DMS53 treated with DMSO at 0.1 percent for 48 hours (cell line): ENCODE measurements at regions not wholly inside any gene's neighbourhood (a gene's known extent, or its start where the extent isn't known, plus 50 kb on each side); places are given as distances from the start of the nearest gene placed in this dataset.

Experiments
- DNase-seq: peaks from one replicate; lab custom pipeline; 2025; ENCODE audit not compliant: unreplicated experiment; lab: John Stamatoyannopoulos, UW

- DNase-seq = no peak
Measured at GRCh38 chr2:212638694-212639093, 100.1 kb upstream of the ERBB4 start.

GRCh38 chr2:212628586-212628985 lies 90.0 kb upstream of the ERBB4 start:
- DNase-seq = no peak

- no peak for DNase-seq
Measured at GRCh38 chr2:212626371-212626918, 87.8 kb upstream of the ERBB4 start.

GRCh38 chr2:212619954-212620353 lies 81.4 kb upstream of the ERBB4 start:
- no peak for DNase-seq

- DNase-seq = peak; percentile 22
Measured at GRCh38 chr2:212618636-212619035, 80.0 kb upstream of the ERBB4 start.

- no peak for DNase-seq
Measured at GRCh38 chr2:212610872-212611425, 72.3 kb upstream of the ERBB4 start.

- DNase-seq = no peak
Measured at GRCh38 chr2:212609479-212609878, 70.9 kb upstream of the ERBB4 start.

GRCh38 chr2:212607080-212607479 lies 68.5 kb upstream of the ERBB4 start:
- DNase-seq = no peak

GRCh38 chr2:212606232-212606631 lies 67.6 kb upstream of the ERBB4 start:
- no peak for DNase-seq

- no peak for DNase-seq
Measured at GRCh38 chr2:212596688-212597087, 58.1 kb upstream of the ERBB4 start.

- DNase-seq = no peak
Measured at GRCh38 chr2:212596276-212596675, 57.7 kb upstream of the ERBB4 start.

GRCh38 chr2:212595036-212595654 lies 56.5 kb upstream of the ERBB4 start:
- peak; percentile 19 for DNase-seq

- DNase-seq = no peak
Measured at GRCh38 chr2:212592695-212593094, 54.1 kb upstream of the ERBB4 start.
